ENCODE measurements at regions not wholly inside any gene's neighbourhood (a gene's known extent, or its start where the extent isn't known, plus 50 kb on each side); places are given as distances from the start of the nearest gene placed in this dataset.

- TF ChIP-seq HDAC2 (IDR thresholded peaks at IDR 0.05; ENCODE audit: borderline replicate concordance in 1 of 2, low read depth in 2 of 2, low read length in 2 of 2) (no peak), TCF12 (IDR thresholded peaks at IDR 0.05; ENCODE audit: low read depth, low read length) (no peak), SUZ12 (IDR thresholded peaks at IDR 0.05; ENCODE audit: low read length) (no peak), FOSL1 (IDR thresholded peaks at IDR 0.05; ENCODE audit: insufficient read depth, low read depth, low read length) (no peak), PHF8 (conservative IDR thresholded peaks at IDR 0.05; ENCODE audit: low read depth, low read length) (no peak)
Measured at GRCh38 chr2:121910139-121910538, 154.7 kb downstream of the TSN start (continued).
